Mammary epithelial cell (primary cell): ENCODE measurements at regions not wholly inside any gene's neighbourhood (a gene's known extent, or its start where the extent isn't known, plus 50 kb on each side); places are given as distances from the start of the nearest gene placed in this dataset.

Source experiments
- EZH2 ChIP-seq: IDR thresholded peaks from 2 replicates; pipeline ENCODE4 v1.6.1; 2012; ENCODE audit warnings: low read length, inconsistent platforms, borderline replicate concordance
- TF ChIP-seq, protein P1 (sequence below), 2 donors: IDR thresholded peaks in 1 of 2; conservative IDR thresholded peaks in 1 of 2; 2 replicates each; pipeline ENCODE4 v1.5.1; 2011 to 2012; ENCODE audit warnings: inconsistent platforms in 2 of 2, low read length in 2 of 2, mild to moderate bottlenecking in 2 of 2, control low read depth in 1 of 2, low read depth in 1 of 2; ENCODE audit not compliant: insufficient read depth in 1 of 2; ENCODE audit errors: extremely low read depth in 1 of 2

DNA sequence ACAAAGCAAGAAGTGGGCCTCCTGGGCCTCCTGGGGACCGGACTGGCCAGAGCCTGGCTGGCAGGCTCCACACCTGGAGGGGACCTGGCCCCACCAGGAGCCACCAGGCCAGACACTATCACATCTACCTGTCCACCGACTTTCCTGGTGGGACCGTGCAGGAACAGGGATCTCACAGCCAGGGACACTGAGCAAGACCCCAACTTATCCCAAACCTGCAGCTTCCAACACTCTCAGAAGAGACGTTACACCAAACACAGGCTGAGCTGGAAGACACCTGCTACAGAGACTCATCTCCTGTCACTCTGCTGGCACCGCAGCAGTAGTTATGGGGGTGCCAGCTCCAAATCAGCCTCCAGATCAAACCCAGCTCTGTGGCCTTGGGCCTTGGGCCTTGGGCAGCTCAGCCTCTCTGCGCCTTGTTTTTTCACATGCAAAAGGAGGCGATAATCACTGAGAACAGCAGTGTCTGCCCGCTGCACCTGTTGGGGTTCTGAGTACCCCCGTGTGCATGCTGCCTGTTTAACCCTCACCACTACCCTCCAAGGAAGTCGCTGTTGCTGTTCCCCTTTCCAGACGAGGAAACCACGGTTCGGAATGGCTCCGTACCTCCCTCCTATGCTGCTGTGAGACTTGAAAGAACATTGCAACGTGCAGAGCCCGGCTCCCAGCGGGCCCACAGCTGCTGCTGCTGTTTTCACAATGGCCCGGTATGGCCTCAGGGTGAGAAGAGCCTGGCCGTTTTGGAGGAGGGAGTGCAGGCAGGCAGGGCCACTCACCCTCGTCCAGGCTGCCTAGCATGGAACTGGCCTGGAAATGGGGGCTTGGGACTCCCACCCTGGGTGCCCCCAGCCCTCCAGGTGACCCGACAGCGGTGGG, 69.6 kb downstream of the ADRA2C start:
- TF ChIP-seq, protein P1, sequence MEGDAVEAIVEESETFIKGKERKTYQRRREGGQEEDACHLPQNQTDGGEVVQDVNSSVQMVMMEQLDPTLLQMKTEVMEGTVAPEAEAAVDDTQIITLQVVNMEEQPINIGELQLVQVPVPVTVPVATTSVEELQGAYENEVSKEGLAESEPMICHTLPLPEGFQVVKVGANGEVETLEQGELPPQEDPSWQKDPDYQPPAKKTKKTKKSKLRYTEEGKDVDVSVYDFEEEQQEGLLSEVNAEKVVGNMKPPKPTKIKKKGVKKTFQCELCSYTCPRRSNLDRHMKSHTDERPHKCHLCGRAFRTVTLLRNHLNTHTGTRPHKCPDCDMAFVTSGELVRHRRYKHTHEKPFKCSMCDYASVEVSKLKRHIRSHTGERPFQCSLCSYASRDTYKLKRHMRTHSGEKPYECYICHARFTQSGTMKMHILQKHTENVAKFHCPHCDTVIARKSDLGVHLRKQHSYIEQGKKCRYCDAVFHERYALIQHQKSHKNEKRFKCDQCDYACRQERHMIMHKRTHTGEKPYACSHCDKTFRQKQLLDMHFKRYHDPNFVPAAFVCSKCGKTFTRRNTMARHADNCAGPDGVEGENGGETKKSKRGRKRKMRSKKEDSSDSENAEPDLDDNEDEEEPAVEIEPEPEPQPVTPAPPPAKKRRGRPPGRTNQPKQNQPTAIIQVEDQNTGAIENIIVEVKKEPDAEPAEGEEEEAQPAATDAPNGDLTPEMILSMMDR (conservative IDR thresholded peaks at IDR 0.05 in 1 of 2, IDR thresholded peaks at IDR 0.05 in 1 of 2; ENCODE audit: extremely low read depth in 1 of 2, insufficient read depth in 1 of 2, low read depth in 1 of 2, low read length in 2 of 2), result no peak
- no peak for TF ChIP-seq EZH2
